ENCODE measurements at regions not wholly inside any gene's neighbourhood (a gene's known extent, or its start where the extent isn't known, plus 50 kb on each side); places are given as distances from the start of the nearest gene placed in this dataset.
A peak's percentile ranks its signal among the peaks of the same experiment; 100 is the strongest.

DNA sequence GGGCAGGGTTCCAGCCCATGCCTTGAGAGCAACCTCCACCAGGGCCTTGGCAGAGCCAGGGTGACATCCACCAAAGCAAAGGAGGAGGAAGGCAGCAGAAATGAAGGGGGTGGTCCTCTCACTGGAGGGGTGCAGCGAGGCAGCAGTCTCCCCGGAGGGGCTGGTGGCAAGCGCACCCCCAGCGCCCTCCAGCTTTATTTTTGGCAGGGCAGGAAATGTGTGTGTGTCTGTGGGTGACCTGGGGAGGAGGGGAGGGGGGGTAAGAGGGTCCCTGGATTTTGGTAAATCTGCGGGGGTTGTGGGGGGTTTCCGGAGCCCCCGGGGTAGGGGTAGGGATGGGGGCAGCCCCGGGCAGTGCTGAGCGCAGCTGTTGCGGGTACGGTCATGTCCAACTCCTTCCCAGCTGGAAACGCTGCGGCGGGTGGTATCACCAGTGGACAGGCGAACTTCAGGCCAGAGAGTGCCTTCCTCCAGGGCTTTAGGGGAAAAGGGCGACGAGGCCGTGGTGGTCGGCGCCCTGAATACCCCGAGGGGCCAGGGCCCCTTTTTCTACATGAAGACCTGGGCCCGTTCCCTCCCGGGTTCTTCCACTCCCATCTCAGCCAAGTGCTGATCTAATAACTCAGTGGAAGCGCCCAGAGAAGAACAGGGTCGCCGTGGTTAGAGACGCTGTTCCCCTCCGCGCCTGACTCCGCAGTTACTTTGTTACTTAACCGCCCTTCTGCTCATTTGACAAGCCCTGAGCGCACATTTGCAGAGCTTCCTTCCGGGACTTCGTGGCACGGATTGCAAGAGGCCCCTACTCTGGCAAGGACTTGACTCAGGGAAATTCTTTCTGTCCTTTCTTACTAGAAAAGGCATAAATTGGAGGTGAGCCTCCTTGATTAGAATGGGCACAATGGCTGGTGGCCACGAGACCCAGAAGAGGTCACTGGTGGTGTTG is 55.2 kb downstream of the FOS start:
- ATAC-seq (peak; percentile 63), DNase-seq (ENCODE audit: low spot score) (peak; percentile 75)
- intact Hi-C loops (cut with DNase I): no loop called here

DNA sequence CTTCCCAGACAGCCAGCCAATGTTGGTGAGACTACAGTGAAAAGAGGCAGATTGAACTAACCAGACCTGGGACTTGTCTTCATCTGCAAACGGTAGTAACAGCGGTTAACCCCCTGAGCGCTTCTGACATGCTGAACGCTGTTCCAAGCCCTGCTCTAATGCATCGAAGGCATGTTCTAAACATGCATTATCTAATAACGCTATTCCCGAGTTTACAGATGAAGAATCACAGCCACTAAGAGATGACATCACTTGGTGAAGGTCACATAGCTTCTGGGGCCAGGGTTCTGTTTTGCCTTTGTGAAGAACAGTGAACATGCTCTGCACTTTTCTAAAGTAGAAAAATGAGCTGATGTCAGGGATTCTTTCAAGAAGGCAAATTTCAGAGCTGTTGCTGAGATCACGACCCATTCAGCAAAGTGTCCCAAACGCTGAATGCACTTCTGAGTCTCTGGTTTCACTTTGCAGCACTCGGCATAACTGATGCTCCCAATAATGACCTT is 56.0 kb downstream of the FOS start:
- DNase-seq (ENCODE audit: low spot score) (no peak), ATAC-seq (peak; percentile 41)
- intact Hi-C loops (cut with DNase I): no loop called here

DNA sequence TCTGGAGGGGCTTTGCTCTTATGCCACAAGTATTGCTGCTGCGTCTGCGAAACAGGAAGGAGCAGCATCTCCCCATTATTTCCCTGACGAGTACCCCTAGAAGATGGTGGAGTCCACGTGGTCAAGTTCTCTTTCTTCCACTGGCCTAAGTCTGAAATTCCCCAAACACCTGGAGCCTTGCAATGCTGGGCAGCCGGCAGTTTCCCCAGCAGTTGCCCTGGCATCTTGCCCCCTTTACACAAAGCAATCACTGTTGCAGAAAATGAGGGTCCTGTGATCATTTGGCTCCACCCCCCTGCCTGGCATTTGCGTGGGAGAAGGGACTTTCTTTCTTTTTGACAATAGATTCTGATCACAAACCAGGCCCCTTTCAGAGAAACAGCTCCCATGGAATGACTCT is 56.9 kb downstream of the FOS start:
- intact Hi-C loops (cut with DNase I): no loop called here
- DNase-seq (ENCODE audit: low spot score) (peak; percentile 67), ATAC-seq (no peak)

DNA sequence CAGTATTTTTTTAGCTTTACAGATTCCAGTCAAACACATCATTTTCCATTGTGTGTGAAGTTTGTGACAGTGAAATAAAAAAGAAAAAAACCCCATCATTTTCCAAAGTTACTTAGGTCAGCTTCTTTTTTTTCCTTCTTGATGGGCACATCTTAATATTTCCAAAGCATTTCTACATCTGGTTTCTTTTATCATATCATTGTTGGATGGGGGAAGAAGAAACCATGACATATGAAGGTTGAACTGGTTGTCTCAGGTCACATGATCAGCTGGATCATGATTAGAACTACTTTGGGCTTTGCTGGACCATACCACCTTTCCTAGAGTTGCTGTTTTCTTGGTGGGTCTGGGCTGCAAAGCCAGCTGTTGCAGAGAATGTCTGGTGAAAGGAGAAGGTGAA is 59.8 kb downstream of the FOS start:
- ATAC-seq (no peak), DNase-seq (ENCODE audit: low spot score) (no peak)
- intact Hi-C loops (cut with DNase I): no loop called here

DNA sequence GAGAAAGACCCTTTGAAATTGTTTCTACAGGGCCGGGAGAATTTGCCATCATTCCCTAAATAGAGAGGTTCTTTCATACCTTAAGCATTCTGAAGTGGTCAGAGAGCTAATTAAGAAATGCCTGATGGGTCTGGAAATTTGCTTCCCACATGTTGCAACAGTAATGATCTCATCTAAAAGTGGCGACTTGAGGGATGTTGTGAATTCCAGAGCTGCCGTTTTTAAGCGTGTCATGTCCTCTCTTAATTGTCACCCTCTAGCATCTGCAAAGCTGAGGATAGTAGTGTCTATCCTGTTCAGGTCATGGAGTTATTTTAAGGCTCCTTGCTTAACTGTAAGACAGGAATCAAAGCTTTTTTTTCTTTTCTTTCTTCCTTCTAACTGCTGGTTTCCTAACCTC is 60.4 kb downstream of the FOS start:
- intact Hi-C loops (cut with DNase I): no loop called here
- no peak for DNase-seq (ENCODE audit: low spot score)
- ATAC-seq: peak; percentile 2

DNA sequence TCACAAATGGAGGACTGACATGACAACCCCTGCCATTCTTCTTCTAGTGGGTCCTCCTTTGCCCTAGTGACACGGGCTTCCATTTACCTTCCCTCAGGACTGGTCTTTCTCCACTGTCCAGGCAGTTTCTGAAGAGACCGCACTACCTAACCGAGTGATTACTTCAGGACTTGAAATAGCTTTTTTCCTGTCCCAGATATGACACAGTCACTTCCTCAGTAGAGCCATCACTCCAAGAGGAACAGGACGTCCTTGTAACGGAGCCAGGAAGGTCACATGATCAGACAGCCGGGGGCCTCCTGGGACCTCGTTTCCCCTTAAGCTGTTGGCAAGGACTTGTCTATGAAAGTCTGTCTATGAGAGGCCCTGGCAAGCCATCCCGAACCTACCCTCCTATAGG is 62.3 kb downstream of the FOS start:
- intact Hi-C loops (cut with DNase I): no loop called here
- peak; percentile 89 for ATAC-seq

DNA sequence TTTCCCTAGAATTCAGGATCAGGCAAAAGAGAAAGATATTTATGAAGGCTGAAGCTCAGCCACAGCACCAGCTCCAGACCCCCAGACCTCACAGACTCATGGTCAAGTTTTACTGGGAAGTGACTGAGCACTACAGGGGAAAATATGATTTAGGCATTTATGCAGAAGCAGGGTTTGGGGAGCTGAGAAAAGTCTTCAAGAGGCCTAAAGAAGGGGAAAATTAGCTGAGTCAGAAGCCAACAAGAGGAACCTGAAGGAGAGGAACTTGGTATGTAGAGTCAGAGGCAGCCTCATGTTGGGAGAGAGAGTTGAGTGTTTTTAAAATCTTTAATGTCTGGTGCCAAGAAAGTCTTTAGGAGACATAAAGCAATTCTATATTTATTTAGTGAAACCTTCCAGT is 63.0 kb downstream of the FOS start:
- intact Hi-C loops (cut with DNase I): no loop called here

More for the DNA sequence above, 62.3 kb downstream of the FOS start:
- DNase-seq (ENCODE audit: low spot score): peak; percentile 82

DNA sequence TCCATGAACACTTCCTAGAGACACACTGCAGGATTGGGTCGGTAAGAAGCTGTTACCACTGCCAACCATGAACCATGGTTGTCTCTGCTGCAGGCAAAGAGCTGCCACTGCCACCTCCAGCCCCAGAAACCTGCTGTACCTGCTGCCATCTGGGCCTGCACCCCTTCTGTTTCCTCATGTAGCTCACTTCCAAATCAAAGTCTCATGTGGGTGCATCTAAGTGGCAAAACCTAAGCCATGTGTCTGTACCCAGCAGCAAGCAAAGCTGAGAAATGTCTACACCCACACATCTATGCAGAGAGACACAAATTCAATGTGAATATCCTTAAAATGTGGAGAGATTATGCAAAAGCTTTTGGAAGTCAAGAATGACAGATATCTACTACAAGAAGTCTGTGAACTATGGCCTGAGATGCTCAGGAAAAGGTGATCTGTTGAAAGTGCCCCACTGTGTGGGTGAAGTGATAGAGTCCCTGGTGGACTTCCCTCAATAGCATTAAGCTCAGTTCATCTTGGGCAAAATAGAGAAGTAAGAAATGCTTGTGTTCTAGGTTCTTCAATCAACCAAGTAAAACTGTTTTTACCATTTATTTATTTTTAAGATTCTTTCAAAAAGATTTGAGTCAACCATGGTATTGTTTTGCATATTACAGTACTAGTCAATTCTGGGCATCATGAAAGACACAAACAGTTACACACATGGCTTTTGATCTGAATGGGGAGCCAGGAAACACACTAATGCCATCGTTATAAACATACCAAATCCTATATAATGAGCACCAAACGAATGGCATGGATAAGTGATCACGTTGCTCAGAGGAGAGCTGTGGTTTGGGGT is 64.4 kb downstream of the FOS start:
- no peak for ATAC-seq
- DNase-seq (ENCODE audit: low spot score): no peak
- intact Hi-C loops (cut with DNase I): no loop called here

More for the DNA sequence above, 63.0 kb downstream of the FOS start:
- DNase-seq (ENCODE audit: low spot score) (no peak), ATAC-seq (peak; percentile 56)

DNA sequence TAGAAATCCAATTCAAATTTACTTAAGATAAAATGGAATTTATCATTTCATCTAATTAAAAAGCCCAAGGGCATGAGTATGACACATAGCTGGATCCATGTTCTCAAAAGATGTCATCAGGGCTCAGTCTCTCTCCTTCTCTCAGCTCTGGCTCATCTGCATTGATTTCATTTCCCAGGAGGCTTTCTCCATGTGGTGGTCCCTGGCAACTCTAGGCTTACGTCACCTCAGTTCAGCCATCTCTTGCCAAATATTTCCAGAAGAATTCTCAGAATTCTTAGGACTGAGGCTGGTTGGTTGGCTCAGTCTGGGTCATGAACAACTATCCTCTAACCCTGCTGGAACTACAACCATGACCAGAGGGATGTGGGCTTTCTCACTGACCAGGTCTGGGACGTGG is 65.3 kb downstream of the FOS start:
- DNase-seq (ENCODE audit: low spot score) (no peak), ATAC-seq (peak; percentile 3)
- intact Hi-C loops (cut with DNase I): no loop called here

DNA sequence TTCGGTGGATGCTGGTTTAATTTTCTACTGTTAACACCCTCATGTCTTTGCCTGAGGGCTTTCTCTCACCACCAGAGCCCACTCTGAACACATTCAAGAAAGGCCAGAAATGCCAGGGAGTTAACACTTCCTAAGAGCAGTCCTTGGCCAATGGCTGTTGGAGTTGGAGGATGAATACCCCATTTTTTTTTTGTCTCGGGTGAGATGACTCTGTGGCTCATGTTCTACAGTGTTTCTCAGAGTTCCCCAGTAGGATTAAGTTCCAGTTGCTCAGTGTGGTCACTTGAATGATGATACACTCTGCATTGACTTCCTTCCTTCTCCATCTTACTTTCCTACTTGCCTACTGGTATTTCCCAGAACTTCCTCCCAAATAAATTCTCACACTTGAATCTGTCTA is 65.8 kb downstream of the FOS start:
- intact Hi-C loops (cut with DNase I): no loop called here
- DNase-seq (ENCODE audit: low spot score) (no peak), ATAC-seq (no peak)

DNA sequence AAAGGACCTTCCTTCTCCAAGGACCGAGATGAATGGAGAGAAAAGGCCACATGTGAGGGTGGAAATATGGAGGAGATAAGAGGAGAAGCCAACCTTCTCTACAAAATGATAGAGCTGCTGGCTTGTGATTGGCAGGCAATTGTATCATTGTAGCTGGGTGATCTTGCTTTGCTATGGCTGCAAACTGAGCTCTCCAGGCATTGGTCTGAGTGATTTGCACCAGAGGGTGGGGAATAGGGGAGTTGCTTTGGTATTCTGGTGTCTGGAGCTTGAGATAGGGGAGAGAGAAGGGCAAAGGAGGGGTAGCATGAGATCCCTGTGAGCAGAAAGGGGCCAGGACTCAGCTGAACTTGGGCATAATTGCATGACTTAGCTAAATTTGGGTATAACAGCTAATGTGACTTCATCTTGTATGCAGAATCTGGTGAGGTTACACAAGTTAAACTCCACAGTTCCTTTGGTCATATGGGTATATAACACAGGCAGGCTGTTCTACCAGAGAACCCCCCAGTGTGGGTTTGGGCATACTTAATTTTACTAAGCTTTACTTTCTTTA is 72.0 kb downstream of the FOS start:
- intact Hi-C loops (cut with DNase I): no loop called here

DNA sequence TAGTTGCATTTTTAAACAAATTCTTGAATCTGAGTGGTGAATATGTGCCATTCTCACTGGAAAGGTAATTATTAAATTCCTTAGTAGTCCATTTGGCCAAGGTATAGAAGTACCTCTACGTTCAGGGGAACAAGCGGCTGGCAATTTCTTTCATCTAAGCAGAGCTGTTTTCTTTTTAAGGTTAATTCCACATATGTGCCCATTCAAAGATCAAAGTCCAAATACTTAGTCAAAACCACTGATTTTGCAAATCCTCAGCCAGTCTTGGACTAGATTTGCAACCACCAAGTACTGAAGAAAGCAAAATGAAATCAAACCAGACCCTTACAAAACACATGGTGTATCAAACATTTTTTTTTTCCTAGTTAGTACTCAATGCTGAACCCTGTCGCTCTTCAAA is 68.7 kb upstream of the JDP2 start:
- ATAC-seq (no peak), DNase-seq (ENCODE audit: low spot score) (no peak)
- intact Hi-C loops (cut with DNase I): no loop called here

More for the DNA sequence above, 72.0 kb downstream of the FOS start:
- ATAC-seq (no peak), DNase-seq (ENCODE audit: low spot score) (no peak)

DNA sequence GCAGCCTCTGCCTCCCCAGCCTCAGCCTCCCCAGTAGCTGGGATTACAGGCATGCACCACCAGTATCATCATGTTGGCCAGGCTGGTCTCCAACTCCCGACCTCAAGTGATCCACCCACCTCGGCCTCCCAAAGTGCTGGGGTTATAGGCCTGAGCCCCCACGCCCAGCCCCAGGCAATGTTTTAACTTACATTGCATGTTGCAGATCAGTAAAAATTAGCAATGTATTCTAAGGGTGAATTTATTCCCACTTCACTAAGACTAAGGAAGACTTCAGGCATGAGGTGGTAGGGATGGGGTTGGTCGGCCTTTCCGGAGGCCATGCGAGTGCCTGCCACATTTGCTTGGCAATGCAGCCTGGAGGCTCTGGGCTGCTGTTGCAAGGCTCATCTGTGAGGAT is 66.8 kb upstream of the JDP2 start:
- no peak for DNase-seq (ENCODE audit: low spot score)
- no peak for ATAC-seq
- intact Hi-C loops (cut with DNase I): no loop called here

DNA sequence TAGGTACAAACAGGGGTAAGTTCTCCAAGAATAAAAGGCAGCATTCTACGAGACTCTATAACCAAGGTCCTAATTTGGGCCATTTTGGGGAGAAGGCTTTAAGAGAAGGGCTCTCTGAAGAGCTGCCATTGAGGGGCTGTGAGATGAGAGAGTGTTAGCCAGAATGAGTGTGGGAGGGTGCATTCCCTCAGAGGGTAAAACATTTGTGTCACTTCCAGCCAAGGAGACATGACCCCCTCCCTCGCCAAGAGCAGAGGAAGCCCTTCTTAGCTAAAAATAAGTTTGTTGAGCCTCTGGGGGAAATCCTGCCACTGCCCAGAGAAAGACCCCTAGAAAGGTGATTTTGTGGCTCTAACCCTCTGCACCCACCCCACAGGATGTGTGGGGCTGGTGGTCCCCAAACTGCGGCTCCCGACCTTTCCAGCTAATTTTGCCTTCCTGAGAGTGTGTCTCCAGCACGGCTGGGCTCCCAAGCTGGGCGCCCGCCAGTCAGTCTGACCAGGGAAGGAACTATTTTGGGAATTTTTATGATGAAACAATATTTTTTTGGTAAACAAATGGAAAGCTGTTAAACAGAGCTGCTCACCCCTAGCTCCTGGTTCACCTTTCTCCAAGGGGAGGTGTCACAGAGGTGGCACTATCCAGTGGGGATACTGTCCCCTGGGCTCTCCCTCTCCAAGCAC is 65.9 kb upstream of the JDP2 start:
- DNase-seq (ENCODE audit: low spot score): no peak
- intact Hi-C loops (cut with DNase I): no loop called here
- peak; percentile 51 for ATAC-seq

DNA sequence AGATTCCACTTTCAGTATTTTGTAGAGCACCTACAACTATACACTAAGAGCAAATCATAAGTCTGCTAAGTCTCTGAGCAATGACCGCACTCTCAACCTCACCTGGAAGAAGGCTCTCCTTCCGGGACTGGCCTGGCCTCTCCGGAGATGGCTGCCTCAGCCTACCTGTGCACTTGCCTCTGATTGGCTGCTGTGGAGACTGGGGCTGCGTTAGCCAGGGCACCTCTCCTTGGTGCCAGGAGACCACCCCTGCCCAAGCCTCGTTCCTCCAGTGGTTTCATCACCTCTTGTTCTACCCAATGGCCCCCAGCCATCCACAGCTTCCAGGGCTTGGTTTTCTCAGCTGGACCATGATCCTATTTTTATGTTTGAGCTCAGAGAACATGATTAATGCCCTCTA is 64.7 kb upstream of the JDP2 start:
- intact Hi-C loops (cut with DNase I): no loop called here
- no peak for DNase-seq (ENCODE audit: low spot score)
- no peak for ATAC-seq

DNA sequence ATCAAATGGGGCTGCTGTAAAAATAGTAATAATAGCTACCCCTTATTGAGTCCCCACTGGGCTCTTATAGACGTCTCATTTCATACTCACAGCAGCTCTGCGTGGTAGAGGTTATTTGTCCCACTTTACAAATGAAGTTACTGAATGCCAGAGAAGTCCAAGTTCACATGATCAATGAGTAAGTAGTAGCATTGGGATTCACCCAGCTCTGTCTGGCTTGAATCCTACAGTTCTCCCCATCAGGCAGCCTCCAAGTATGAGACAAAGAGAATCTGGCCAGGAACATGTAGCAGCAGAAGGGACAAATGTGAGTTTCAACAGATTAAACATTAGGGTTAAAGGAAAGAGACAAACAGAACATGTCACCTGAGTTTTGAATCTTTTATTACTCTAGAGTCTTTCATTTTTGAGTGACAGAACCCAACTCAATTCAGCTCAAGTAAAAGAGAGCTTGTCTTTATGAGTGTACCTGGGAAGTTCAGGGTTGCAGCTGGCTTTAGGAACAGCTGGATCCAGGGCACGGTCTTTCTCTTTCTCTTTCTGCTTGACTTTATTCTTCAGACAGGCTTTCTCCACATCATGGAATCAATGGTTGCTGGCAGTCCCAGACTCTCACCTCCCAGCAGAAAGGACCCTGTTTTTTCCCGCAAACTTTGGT is 64.1 kb upstream of the JDP2 start:
- intact Hi-C loops (cut with DNase I): no loop called here
- DNase-seq (ENCODE audit: low spot score): no peak
- peak; percentile 61 for ATAC-seq

DNA sequence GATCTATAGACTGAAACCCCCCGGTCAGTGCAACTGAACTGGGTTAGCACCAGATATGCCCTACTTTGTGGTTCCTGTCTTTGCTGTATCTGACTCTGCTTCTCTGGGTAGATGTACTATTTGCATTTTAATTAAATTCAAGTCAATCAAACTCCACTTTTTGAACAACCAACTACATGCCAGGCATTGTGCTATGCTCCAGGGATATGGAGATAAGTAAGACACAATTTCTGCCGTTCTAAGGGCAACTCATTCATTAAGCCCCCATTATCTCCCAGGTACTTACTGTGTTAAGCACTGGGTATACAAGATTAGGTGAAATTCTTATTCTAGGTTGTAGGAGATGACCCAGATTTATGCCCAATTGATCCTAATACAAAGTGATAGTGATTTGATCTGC is 62.7 kb upstream of the JDP2 start:
- intact Hi-C loops (cut with DNase I): no loop called here
- DNase-seq (ENCODE audit: low spot score) (no peak), ATAC-seq (no peak)

DNA sequence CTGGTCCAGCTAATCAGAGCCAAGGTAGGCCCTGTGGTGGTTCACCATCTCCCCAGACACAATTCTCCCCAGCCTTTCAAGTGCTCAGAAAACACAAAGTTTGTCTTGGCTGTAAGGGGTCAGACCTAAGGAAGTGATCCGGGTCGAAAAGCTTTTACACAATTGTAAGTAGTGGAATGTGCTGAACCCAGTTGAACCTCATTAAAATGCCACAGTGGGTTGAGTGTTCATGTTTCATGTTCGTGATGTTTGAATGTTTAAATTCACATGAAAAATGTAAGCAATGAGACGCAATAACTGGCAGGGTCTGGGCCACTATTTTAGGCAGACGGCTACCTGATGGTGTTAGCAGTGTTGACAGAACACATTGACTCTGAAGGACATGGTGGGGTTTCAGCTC is 60.9 kb upstream of the JDP2 start:
- intact Hi-C loops (cut with DNase I): no loop called here
- ATAC-seq (no peak), DNase-seq (ENCODE audit: low spot score) (no peak)

DNA sequence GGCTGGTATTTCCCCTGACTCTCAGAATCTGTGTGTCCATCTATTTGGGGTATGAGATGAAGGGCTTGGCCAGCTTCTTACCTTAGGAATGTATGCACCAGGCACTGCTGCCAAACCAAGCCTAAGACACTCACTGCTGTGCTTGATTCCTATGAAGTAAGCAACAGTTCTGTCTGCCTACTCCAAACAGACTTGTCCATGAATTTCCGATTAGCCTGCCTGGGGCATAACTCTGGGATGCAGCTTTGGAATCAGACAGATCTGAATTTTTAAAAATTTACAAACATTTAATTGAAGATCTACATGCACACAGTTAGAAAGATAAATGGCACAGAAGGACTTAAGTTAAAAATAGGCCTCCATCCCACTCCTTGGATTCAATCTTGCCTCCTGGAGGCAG is 59.5 kb upstream of the JDP2 start:
- intact Hi-C loops (cut with DNase I): no loop called here
- no peak for ATAC-seq
- DNase-seq (ENCODE audit: low spot score): no peak
